Vagina (tissue), 2 donors: ENCODE measurements at regions not wholly inside any gene's neighbourhood (a gene's known extent, or its start where the extent isn't known, plus 50 kb on each side); places are given as distances from the start of the nearest gene placed in this dataset.

ENCODE experiments used
- CTCF ChIP-seq, 3 experiments: fragments of 450-650 bp in 2 of 3; fragments of 200-600 bp in 1 of 3; sonication (generic) in 1 of 3; IDR thresholded peaks; one replicate each; pipeline ENCODE4 v1.5.1; 2017 to 2019; ENCODE audit warnings: antibody characterized with exemption in 3 of 3, mild to moderate bottlenecking in 2 of 3, moderate library complexity in 2 of 3
- POLR2A ChIP-seq, 2 donors: fragments of 450-650 bp; IDR thresholded peaks; one replicate each; pipeline ENCODE4 v1.6.1; 2017; ENCODE audit warnings: antibody characterized with exemption in 2 of 2, mild to moderate bottlenecking in 2 of 2, moderate library complexity in 2 of 2

- TF ChIP-seq CTCF (IDR thresholded peaks at IDR 0.05) (no peak), POLR2A (IDR thresholded peaks at IDR 0.05) (no peak)
Observed at GRCh38 chr1:53384796-53385195, 56.9 kb upstream of the LRP8 start.
